WERI-Rb-1 (cell line): ENCODE measurements at regions not wholly inside any gene's neighbourhood (a gene's known extent, or its start where the extent isn't known, plus 50 kb on each side); places are given as distances from the start of the nearest gene placed in this dataset.

Experiments
- DNase-seq: peaks from one replicate; pipeline ENCODE4 v3.0.0-alpha.2; 2020
- H3K27ac ChIP-seq: fragments of 250-450 bp; sonication (Bioruptor Pico); 2 replicates; pipeline ENCODE4 v1.5.1; 2020; ENCODE audit warnings: mild to moderate bottlenecking, moderate library complexity
- H3K27me3 ChIP-seq: fragments of 250-450 bp; sonication (Bioruptor Pico); 2 replicates; pipeline ENCODE4 v1.5.1; 2021; ENCODE audit warnings: mild to moderate bottlenecking, low read depth, moderate library complexity; ENCODE audit not compliant: insufficient read depth, severe bottlenecking
- H3K36me3 ChIP-seq: fragments of 250-450 bp; sonication (Bioruptor Pico); 2 replicates; pipeline ENCODE4 v1.5.1; 2020; ENCODE audit warnings: mild to moderate bottlenecking, moderate library complexity
- H3K4me3 ChIP-seq: 2 replicates; pipeline ENCODE4 v1.5.1; 2011; ENCODE audit warnings: low read depth, mild to moderate bottlenecking, control low read depth, low read length
- H3K9me3 ChIP-seq: fragments of 250-450 bp; sonication (Bioruptor Pico); 2 replicates; pipeline ENCODE4 v1.5.1; 2021; ENCODE audit warnings: mild to moderate bottlenecking, moderate library complexity; ENCODE audit not compliant: severe bottlenecking
- CTCF ChIP-seq: IDR thresholded peaks from 2 replicates; pipeline ENCODE4 v1.5.1; 2011; ENCODE audit warnings: low read depth, mild to moderate bottlenecking, control low read depth, inconsistent platforms, low read length

DNA sequence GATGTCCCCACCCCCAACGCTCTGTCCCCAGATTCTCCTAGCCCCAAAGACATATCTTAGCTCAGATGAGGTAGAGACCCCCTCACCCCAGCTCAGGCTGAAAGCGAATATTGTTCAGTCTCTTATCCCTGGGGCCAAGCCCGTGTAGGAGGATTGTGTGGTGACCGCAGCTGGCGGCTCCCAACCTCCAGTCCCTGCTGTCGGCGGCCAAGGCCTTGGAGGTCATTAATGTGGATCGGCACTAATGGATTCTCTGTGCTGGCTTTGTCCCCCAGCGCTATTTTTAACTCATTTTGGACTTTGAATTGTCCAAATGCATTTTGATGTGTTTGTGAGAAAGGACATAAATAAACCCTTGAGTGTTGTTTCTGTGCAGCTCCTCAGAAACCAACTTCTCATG is 124.2 kb downstream of the UQCRFS1 start:
- no peak for DNase-seq
- Histone ChIP-seq H3K9me3 (no peaks in the 10 kb centered on the region), H3K36me3 (no peaks in the 10 kb centered on the region), H3K27ac (no peak overlapping the region), H3K27me3 (peaks cover 86% of the 10 kb centered on the region), H3K4me3 (no peak overlapping the region)
- no peak for TF ChIP-seq CTCF

DNA sequence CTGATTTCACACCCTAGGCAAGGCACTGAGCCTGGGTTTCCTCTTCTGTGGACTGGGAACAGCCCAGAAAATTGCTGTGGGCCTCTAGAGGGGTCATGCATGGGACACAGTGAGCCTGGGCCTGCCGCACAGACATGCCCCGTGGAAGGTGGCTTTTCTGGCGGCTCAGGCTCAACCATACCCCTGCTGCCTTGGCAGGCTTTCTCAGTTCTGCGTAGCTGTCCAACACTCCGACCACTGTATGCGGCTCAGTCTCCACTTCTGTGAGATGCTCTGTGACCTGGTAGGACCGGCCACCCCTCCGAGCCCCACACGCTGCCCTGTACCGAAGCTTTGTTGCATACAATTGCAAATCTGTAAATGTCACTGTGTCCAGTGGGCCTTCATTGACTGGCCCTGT is 126.3 kb downstream of the UQCRFS1 start:
- no peak for TF ChIP-seq CTCF
- H3K4me3 ChIP-seq = no peak overlapping the region
- H3K9me3 ChIP-seq = no peaks in the 10 kb centered on the region
- H3K36me3 ChIP-seq = no peaks in the 10 kb centered on the region
- DNase-seq = no peak
- H3K27ac ChIP-seq = no peak overlapping the region
- peaks cover 88% of the 10 kb centered on the region for H3K27me3 ChIP-seq

DNA sequence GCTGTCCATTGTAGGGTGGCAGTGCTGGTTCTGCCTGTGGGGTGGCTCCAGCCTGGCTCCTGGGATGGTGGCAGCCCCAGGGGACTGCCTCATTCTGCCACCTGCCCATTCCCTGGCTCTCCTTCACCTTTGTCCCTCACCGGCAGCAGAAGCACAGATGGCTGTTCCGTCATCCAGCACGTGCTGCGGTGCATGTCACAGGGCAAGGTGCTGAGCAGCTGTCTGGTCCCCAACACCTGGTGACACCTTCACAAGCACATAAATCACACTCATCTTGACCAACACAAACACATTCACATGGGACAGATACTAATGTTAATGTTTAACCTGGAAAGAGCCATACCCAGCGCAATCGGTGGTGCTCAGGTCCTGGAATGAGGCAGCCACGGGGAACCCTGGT is 126.8 kb downstream of the UQCRFS1 start:
- no peak for DNase-seq
- no peaks in the 10 kb centered on the region for H3K9me3 ChIP-seq
- H3K27me3 ChIP-seq = peaks cover 88% of the 10 kb centered on the region
- no peak overlapping the region for H3K27ac ChIP-seq
- no peaks in the 10 kb centered on the region for H3K36me3 ChIP-seq
- TF ChIP-seq CTCF = no peak
- H3K4me3 ChIP-seq = no peak overlapping the region

DNA sequence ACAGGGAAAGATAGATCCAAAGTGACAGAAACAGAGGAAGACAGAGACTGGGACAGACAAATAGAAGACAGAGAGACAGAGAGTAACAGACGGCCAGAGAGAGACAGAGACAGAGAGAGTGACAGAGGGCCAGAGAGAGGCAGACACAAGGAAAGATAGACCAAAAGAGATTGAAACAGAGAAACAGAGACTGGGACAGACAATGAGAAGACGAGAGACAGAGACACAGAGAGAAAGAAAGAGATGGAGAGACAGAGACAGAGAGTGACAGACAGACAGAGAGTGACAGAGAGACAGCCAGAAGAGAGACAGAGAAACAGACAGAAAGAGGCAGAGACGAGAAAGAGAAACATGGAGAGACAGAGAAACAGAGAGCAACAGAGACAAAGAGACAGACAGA is 127.3 kb downstream of the UQCRFS1 start:
- no peak for DNase-seq
- H3K9me3 ChIP-seq = no peaks in the 10 kb centered on the region
- no peaks in the 10 kb centered on the region for H3K36me3 ChIP-seq
- H3K27me3 ChIP-seq = peaks cover 87% of the 10 kb centered on the region
- TF ChIP-seq CTCF = no peak
- H3K4me3 ChIP-seq = no peak overlapping the region
- no peak overlapping the region for H3K27ac ChIP-seq

- Histone ChIP-seq H3K9me3 (no peaks in the 10 kb centered on the region), H3K27ac (no peak overlapping the region), H3K27me3 (peaks cover 87% of the 10 kb centered on the region), H3K36me3 (no peaks in the 10 kb centered on the region), H3K4me3 (no peak overlapping the region)
- no peak for DNase-seq
- no peak for TF ChIP-seq CTCF
Observed at GRCh38 chr19:29085206-29085605, 127.7 kb downstream of the UQCRFS1 start.

DNA sequence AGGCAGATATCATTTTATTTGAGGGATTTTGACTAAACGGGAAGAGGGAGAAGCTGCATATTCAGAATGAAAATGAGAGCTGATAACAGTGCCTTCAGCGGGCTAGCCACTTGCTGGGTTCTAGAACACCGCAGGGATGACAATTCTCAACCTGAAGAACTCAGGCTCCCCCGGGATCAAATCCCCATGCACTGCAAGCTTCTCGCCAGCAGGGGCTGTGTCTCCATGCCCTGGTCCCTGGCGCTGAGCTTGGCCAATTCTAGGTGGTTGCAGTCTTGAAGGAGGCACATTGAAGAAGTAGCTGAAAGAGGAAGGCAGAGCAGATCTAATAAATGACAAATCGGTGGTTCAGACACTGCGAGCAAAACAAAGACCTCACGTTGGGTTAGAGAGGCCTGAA is 128.7 kb downstream of the UQCRFS1 start:
- Histone ChIP-seq H3K27ac (no peak overlapping the region), H3K9me3 (no peaks in the 10 kb centered on the region), H3K27me3 (peaks cover 89% of the 10 kb centered on the region), H3K36me3 (no peaks in the 10 kb centered on the region), H3K4me3 (no peak overlapping the region)
- peak; percentile 64 for TF ChIP-seq CTCF
- DNase-seq = peak; percentile 32
